NOMO-1 treated with DMSO at 0.1 percent for 48 hours (cell line): ENCODE measurements at regions not wholly inside any gene's neighbourhood (a gene's known extent, or its start where the extent isn't known, plus 50 kb on each side); places are given as distances from the start of the nearest gene placed in this dataset.

Experiments
- DNase-seq: peaks from one replicate; lab custom pipeline; 2025; ENCODE audit not compliant: unreplicated experiment; lab: John Stamatoyannopoulos, UW

DNA sequence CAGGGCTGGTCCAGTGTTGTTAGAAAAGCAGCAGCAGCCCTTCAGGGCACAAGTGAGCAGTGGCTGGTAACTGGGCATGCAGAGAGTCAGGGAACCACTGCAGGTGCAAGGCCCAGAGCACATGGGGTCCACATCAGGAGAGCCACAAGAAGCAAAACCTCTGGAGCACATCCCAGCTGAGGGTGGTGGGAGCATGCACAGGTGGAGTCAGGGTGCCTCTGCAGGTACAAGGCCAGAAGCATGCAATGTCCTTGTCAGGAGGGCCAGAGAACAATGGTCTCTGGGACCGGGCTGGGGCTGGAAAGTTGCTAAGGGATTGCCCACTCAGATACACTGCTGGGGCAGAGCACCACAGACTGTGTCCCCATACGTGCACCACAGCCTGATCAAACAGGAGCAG lies 226.1 kb upstream of the UBE2E2 start:
- no peak for DNase-seq

DNA sequence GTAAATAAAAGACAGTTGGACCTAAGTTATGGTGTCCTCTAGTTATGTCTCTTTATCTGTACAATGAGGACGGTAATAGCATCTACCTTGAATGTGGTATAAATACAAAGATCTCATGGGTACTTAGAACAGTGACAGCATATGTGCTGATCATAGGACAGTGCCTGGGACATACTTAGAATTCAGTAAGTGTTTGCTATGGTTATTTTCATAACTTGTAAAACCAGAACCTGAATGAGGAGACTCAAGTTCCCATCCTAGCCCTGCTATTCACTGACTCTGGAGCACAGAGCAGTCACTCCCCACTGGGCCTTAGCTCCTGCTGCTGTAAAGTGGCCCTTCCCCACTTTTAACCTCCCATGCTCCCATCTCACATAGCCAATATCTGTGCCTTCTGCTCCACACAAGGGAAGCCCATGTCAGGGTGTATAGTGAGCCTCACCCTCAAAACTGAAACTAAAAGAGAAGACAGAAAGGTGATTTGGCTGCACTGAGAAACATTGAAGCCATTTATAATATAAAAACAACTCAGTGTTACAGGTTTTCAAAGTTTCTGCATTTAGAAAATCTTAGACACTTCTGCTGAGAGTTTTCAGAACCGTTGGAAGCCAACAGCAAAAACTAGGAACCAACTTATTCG lies 225.4 kb upstream of the UBE2E2 start:
- no peak for DNase-seq

DNA sequence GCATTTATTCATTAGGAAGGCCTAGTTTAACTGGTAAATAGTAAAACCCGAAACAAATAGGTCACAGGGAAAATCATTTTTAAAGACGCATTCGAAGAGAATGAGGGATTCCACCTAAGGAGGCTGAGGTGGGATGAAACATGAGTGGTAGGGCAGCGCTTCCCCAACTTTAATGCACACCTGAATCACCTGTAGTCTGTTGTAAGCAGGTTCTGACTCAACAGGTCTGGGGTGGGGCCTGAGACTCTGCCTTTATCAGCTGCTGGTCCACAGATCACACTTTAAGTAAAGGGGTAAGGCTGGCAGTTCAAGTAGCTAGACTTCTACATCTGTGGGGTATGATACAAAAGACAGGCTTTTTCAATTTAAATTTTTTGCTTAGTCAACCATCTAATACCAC lies 223.5 kb upstream of the UBE2E2 start:
- DNase-seq, result no peak

DNA sequence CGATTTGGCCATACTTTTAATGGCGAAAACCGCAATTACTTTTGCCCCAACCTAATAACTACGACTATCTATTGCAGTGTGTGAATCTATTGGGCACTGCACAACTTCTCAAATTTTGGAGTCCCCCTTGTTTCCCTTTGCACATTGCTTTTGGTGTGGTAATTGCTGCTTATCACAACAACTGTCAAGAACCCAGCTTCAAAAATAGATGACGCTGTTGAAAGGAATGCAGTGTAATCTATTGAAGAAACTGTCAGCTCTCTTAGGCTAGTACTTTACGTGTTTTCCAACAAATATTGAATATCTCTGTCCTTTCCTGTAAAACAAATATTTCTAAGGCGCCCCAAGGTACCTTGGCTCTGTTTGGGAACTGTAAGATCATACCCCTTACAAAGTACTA lies 222.8 kb upstream of the UBE2E2 start:
- no peak for DNase-seq

GRCh38 chr3:22981166-22981565 lies 222.0 kb upstream of the UBE2E2 start:
- DNase-seq, result no peak

DNA sequence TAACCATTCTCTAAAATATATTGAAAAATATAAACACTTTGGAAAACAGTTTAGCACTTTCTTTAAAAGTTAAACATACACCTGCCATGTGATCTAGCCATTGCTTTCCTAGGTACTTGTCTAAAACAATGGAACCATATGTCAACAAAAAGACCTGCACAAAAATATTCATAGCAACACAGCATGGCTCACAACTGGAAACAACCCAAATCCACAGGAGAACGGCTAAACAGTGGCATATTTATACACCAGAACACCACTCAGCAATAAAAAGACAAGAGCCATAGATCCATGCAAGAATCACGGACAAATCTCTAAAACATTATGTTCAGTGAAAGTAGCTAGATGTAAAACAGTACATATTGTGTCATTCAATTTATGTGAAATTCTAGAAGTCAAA lies 221.3 kb upstream of the UBE2E2 start:
- no peak for DNase-seq

DNA sequence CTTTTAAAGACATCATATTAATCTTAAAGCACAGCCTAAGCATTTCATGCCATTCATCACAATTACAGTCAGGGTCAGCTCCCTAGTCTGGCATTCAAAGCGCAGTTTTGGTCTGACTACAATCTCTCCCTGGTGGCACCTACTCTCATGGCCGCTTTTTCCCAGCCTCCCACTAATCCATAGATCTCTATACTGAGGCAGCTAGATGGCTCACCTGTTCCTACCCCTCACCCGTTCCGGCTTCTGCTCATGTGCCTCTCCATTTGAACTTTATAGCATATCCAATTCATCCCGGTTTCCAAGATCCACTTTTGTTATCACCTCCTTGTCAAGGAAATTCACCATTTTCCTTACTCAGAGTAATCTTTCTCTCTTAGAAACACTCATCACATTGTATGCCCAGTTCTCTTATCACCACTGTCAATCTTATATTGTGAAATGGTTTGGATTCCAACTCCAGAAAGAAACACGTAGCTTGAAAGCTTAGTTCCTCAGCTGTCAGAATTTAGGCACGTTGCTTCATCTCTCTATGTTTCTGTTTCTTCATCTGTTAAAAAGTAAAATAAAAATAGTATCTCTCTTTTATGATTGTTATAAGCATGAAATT lies 220.0 kb upstream of the UBE2E2 start:
- peak; percentile 5 for DNase-seq

DNA sequence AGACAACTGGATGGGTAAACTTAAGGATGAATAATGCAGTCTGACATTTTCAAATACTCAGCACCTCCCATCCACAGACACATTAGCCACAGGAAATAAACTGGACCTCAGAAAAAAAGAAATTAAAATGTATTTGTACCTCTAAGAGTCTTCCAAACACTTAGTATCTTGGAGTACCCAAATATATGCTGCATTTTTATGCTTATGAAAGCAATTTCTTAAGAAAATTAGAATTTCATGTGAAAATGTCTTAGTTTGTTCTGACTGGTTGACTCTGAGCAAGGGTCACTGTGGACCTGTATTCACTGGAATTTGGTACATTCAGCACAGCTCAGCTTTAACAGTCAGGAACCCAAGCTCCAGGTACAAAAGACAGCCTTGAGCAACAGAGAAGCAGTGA lies 216.2 kb upstream of the UBE2E2 start:
- DNase-seq, result no peak

DNA sequence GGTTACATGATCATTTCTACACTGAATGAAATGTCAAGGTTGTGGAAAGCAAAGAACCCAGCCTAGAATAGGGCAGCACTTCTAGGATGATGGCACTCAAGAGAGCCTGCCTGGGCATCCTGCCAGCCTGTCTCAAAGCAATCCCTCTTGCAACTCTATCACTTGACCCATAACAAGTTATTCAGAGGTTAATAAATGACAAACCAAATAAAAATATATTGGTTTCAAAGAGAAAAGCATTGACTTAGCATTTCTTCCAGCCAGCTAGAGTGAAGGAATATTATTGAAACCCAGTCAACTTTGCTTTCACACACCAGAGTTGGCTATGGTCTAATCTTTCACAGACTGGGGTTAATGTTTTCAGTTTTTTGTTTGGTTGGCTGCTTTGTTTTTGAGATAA lies 214.6 kb upstream of the UBE2E2 start:
- DNase-seq, result no peak

GRCh38 chr3:22989716-22990115 lies 213.4 kb upstream of the UBE2E2 start:
- DNase-seq, result no peak

DNA sequence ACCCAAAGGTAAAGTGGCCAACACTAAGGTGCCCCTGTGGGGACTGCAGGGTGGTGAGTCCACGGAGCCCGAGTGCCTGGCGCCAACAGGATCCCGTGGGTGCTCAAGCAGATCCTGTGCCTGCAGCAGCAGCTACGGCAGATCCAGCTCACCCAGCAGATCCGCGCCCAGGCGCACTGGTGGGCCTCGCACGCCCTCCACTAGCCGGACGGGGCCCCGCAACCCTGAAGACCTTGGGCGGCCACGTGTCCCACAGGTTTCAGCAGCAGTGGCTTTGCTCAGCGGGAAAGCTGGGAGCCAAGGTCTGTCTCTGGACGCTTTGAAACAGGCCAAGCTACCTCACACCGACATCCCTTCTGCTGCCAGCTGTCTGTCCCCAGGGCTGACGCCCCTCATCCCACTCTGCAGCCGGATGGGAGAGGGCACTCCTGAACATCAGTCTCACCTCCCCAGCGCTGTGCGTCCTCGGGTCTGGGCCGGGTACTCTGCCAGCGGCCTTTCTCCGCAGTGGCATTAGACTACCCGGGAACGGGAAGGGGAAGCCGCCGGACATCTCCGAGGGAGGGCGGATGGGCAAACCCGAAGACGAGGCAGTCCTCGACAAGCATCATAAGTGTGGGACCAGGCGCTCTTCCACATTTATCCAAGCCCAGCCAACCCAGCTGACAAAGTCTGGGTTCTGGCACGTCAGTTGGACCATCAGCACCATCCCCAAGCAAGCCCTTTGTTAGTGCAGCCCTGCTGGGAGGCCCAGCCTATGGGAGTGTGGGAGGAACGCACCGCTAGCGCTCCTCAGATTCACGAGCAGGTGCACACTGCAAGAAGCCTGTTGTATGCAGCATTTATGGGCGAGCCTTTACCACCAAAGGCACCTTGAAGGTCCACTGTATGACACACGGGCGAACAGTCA lies 212.6 kb upstream of the UBE2E2 start:
- DNase-seq, result no peak

- DNase-seq, result no peak
Measured at GRCh38 chr3:22994781-22995180, 208.3 kb upstream of the UBE2E2 start.

- no peak for DNase-seq
Measured at GRCh38 chr3:22996920-22997571, 206.1 kb upstream of the UBE2E2 start.

- DNase-seq, result no peak
Measured at GRCh38 chr3:23000371-23000770, 202.8 kb upstream of the UBE2E2 start.

- no peak for DNase-seq
Measured at GRCh38 chr3:23002151-23002550, 201.0 kb upstream of the UBE2E2 start.

GRCh38 chr3:23002836-23003732 lies 200.0 kb upstream of the UBE2E2 start:
- no peak for DNase-seq

- no peak for DNase-seq
Measured at GRCh38 chr3:23003733-23004046, 199.4 kb upstream of the UBE2E2 start.

DNA sequence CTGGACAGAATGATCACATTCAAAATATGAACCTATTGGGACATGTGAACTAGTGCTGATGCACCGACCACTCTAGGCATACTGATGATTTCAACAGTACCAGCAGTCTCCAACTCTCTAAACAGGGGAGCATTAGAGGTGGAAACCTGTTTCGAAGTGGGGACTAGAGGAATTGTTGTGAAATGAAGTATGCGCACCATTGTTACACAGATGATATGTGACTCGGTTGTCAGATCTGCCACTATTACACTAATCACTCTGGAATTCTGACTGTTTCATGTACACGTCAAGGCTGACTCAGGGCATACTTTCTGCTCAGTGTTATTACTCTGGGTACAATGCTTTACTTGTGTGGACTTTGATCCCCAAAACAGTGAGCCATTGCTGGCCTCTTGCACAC lies 198.2 kb upstream of the UBE2E2 start:
- DNase-seq, result no peak

GRCh38 chr3:23017801-23018200 lies 185.3 kb upstream of the UBE2E2 start:
- no peak for DNase-seq

- DNase-seq, result no peak
Measured at GRCh38 chr3:23019596-23020300, 183.4 kb upstream of the UBE2E2 start.
